DND-41 (cell line): ENCODE measurements at regions not wholly inside any gene's neighbourhood (a gene's known extent, or its start where the extent isn't known, plus 50 kb on each side); places are given as distances from the start of the nearest gene placed in this dataset.

Source experiments
- ATAC-seq: fragments of 200-7000 bp; cut with Tn5 transposase; 3 replicates; pipeline ENCODE4 v1.9.1; 2021; ENCODE audit warnings: low read depth; ENCODE audit not compliant: insufficient read depth
- DNase-seq: peaks from one replicate; pipeline ENCODE4 v3.0.0-alpha.2; 2020
- H2AFZ ChIP-seq: 2 replicates; pipeline ENCODE4 v1.6.0; 2012; ENCODE audit warnings: low read depth, low read length
- H3K27ac ChIP-seq: 2 replicates; pipeline ENCODE4 v1.5.1; 2012; ENCODE audit warnings: low read length, inconsistent platforms
- H3K27me3 ChIP-seq: fragments of 200-600 bp; sonication (generic); 2 replicates; pipeline ENCODE4 v1.6.0; 2012; ENCODE audit warnings: low read length, mild to moderate bottlenecking, inconsistent platforms; ENCODE audit not compliant: insufficient read depth, poor library complexity
- H3K36me3 ChIP-seq: 2 replicates; pipeline ENCODE4 v1.5.1; 2012; ENCODE audit warnings: low read length, inconsistent platforms; ENCODE audit not compliant: insufficient read depth
- H3K4me1 ChIP-seq: 2 replicates; pipeline ENCODE4 v1.5.1; 2012; ENCODE audit warnings: mild to moderate bottlenecking, low read length; ENCODE audit not compliant: insufficient read depth
- H3K4me2 ChIP-seq: 2 replicates; pipeline ENCODE4 v1.6.0; 2012; ENCODE audit warnings: mild to moderate bottlenecking, moderate library complexity, low read length, inconsistent platforms; ENCODE audit not compliant: insufficient read depth
- H3K4me3 ChIP-seq, 2 experiments: fragments of 200-600 bp in 1 of 2; shearing (Covaris generic) in 1 of 2; 2 replicates each; pipeline ENCODE4 v1.5.1; 2012 to 2016; ENCODE audit warnings: inconsistent platforms in 2 of 2, low read length in 2 of 2, mild to moderate bottlenecking in 2 of 2, low read depth in 1 of 2, moderate library complexity in 1 of 2
- H3K79me2 ChIP-seq: 2 replicates; pipeline ENCODE4 v1.6.0; 2012; ENCODE audit warnings: low read length, inconsistent platforms; ENCODE audit not compliant: insufficient read depth
- H3K9ac ChIP-seq: 2 replicates; pipeline ENCODE4 v1.6.0; 2012; ENCODE audit warnings: low read depth, mild to moderate bottlenecking, inconsistent platforms, low read length, moderate library complexity
- H3K9me3 ChIP-seq: 2 replicates; pipeline ENCODE4 v1.5.1; 2012; ENCODE audit warnings: low read length, moderate library complexity, mild to moderate bottlenecking, inconsistent platforms; ENCODE audit not compliant: insufficient read depth, severe bottlenecking
- H4K20me1 ChIP-seq: 2 replicates; pipeline ENCODE4 v1.6.0; 2012; ENCODE audit warnings: low read length; ENCODE audit not compliant: insufficient read depth
- EZH2 ChIP-seq: IDR thresholded peaks from 3 replicates; pipeline ENCODE4 v1.6.1; 2012; ENCODE audit warnings: borderline replicate concordance, low read depth, mild to moderate bottlenecking, moderate library complexity, low read length, inconsistent platforms; ENCODE audit not compliant: severe bottlenecking
- TF ChIP-seq, protein P1 (sequence below): IDR thresholded peaks from 2 replicates; pipeline ENCODE4 v1.5.1; 2012; ENCODE audit warnings: borderline replicate concordance, low read length, moderate library complexity, mild to moderate bottlenecking; ENCODE audit not compliant: poor library complexity, severe bottlenecking; ENCODE audit errors: extremely low read depth

DNA sequence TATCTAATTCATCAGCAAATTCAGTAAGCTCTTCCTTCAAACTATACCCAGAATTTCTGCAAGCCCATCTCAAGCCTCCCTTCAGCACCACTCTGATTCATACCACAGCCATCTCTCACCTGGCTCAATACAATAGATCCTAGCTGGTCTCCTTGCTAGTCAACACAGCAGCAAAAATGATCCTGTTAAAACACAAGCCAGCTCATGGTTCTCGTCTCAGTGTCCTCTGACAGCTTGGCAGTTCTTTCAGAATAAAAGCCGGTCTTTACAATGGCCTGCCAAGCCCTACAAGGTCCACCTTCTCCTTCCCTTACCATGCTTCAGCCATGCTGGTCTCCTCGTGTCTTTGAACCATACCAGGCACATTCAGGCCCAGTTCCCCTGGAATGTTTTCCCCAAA is 296.9 kb upstream of the RND3 start:
- no peaks in the 10 kb centered on the region for H3K9me3 ChIP-seq
- H4K20me1 ChIP-seq, result no peaks in the 10 kb centered on the region
- H3K36me3 ChIP-seq, result no peaks in the 10 kb centered on the region
- no peak overlapping the region for H3K27ac ChIP-seq
- ATAC-seq (no peak), DNase-seq (no peak)
- H3K79me2 ChIP-seq, result no peaks in the 10 kb centered on the region
- no peak overlapping the region for H2AFZ ChIP-seq
- no peak overlapping the region for H3K9ac ChIP-seq
- TF ChIP-seq, protein P1, sequence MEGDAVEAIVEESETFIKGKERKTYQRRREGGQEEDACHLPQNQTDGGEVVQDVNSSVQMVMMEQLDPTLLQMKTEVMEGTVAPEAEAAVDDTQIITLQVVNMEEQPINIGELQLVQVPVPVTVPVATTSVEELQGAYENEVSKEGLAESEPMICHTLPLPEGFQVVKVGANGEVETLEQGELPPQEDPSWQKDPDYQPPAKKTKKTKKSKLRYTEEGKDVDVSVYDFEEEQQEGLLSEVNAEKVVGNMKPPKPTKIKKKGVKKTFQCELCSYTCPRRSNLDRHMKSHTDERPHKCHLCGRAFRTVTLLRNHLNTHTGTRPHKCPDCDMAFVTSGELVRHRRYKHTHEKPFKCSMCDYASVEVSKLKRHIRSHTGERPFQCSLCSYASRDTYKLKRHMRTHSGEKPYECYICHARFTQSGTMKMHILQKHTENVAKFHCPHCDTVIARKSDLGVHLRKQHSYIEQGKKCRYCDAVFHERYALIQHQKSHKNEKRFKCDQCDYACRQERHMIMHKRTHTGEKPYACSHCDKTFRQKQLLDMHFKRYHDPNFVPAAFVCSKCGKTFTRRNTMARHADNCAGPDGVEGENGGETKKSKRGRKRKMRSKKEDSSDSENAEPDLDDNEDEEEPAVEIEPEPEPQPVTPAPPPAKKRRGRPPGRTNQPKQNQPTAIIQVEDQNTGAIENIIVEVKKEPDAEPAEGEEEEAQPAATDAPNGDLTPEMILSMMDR, result no peak
- no peak for TF ChIP-seq EZH2
- peaks cover 9% of the 10 kb centered on the region for H3K4me1 ChIP-seq
- no peak overlapping the region for H3K4me3 ChIP-seq
- H3K27me3 ChIP-seq, result no peaks in the 10 kb centered on the region
- H3K4me2 ChIP-seq, result no peak overlapping the region

DNA sequence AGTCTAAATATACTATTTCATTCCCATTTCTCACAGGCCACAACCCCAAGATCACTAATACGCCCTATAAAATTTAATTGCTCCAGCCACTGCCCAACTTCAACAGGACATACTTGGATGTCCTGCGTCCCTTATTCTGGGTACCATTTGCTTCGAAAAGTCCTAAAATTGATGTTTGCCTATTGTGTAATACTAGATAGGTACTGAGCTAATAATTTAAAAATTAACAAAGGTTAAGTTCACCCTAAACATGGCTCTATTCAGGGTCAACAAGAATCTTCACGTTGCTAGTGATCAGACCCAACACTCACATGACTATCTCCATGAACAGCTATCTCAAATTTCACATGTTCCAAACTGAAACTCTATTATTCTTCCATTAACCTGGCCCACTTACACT is 296.4 kb upstream of the RND3 start:
- Histone ChIP-seq H3K27me3 (no peaks in the 10 kb centered on the region), H3K79me2 (no peaks in the 10 kb centered on the region), H4K20me1 (no peaks in the 10 kb centered on the region), H3K4me1 (peaks cover 9% of the 10 kb centered on the region), H3K9me3 (no peaks in the 10 kb centered on the region), H2AFZ (no peak overlapping the region), H3K27ac (no peak overlapping the region), H3K9ac (no peak overlapping the region), H3K4me3 (no peak overlapping the region), H3K36me3 (no peaks in the 10 kb centered on the region), H3K4me2 (no peak overlapping the region)
- ATAC-seq (no peak), DNase-seq (no peak)
- no peak for TF ChIP-seq EZH2
- TF ChIP-seq, protein P1, result no peak

DNA sequence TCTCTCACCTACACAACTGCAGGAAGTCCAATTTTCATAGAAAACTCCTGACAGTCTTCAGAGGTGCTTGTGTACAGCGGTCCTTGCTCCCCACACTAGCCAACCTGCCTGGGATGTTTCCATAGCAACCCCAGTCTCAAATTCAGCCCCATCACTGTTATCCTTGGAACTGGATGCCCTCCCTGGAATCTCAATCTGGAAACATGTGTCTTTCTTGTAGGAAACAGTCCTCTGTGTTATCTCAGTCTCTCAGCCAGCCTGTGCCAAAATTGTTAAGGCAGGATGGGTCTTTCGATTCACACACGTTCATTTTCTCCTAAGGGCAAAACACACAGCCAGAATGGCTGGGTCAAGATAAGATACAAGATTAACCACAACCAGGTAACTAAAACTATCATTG is 295.5 kb upstream of the RND3 start:
- Histone ChIP-seq H3K9ac (no peak overlapping the region), H3K36me3 (no peaks in the 10 kb centered on the region), H3K27me3 (no peaks in the 10 kb centered on the region), H3K27ac (no peak overlapping the region), H3K79me2 (no peaks in the 10 kb centered on the region), H3K4me3 (no peak overlapping the region), H3K9me3 (no peaks in the 10 kb centered on the region), H3K4me1 (peaks cover 9% of the 10 kb centered on the region), H2AFZ (no peak overlapping the region), H3K4me2 (no peak overlapping the region), H4K20me1 (no peaks in the 10 kb centered on the region)
- TF ChIP-seq, protein P1, result no peak
- TF ChIP-seq EZH2, result no peak
- ATAC-seq, result no peak
- no peak for DNase-seq

DNA sequence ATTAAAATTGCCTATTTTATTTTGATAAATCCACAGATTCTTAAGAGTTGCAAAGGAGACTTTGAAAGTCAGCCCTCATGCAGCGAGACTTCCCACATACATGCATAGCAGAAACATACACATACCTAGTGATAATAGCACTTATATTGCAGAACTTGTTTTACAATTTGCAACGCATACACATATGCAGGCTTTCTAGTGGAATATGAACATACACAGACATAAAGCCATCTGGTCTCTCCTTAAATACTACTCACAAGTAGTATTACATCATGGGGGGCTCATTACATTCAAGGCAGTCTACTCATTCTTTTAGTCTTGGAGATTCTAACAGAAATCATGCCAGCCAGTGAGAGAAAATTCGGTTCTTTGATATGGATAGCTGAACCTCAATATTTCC is 295.1 kb upstream of the RND3 start:
- no peak overlapping the region for H2AFZ ChIP-seq
- H3K9me3 ChIP-seq, result no peaks in the 10 kb centered on the region
- DNase-seq, result no peak
- H3K4me2 ChIP-seq, result no peak overlapping the region
- H3K27me3 ChIP-seq, result no peaks in the 10 kb centered on the region
- no peak for TF ChIP-seq EZH2
- TF ChIP-seq, protein P1, result no peak
- no peak for ATAC-seq
- no peak overlapping the region for H3K9ac ChIP-seq
- H3K4me1 ChIP-seq, result peaks cover 9% of the 10 kb centered on the region
- no peaks in the 10 kb centered on the region for H3K79me2 ChIP-seq
- no peak overlapping the region for H3K27ac ChIP-seq
- H4K20me1 ChIP-seq, result no peaks in the 10 kb centered on the region
- H3K4me3 ChIP-seq, result no peak overlapping the region
- no peaks in the 10 kb centered on the region for H3K36me3 ChIP-seq
